Epithelial cell of esophagus (primary cell): ENCODE measurements at regions not wholly inside any gene's neighbourhood (a gene's known extent, or its start where the extent isn't known, plus 50 kb on each side); places are given as distances from the start of the nearest gene placed in this dataset.

Experiments used
- DNase-seq: peaks from one replicate; pipeline ENCODE4 v3.0.0; 2010; ENCODE audit warnings: low read depth
- H3K4me3 ChIP-seq: 2 replicates; pipeline ENCODE4 v1.5.1; 2011; ENCODE audit warnings: mild to moderate bottlenecking, low read length, control low read depth
- TF ChIP-seq, protein P1 (sequence below): IDR thresholded peaks from 2 replicates; pipeline ENCODE4 v1.5.1; 2011; ENCODE audit warnings: low read depth, mild to moderate bottlenecking, low read length, control low read depth, inconsistent platforms; ENCODE audit not compliant: insufficient read depth; ENCODE audit errors: missing control alignments

DNA sequence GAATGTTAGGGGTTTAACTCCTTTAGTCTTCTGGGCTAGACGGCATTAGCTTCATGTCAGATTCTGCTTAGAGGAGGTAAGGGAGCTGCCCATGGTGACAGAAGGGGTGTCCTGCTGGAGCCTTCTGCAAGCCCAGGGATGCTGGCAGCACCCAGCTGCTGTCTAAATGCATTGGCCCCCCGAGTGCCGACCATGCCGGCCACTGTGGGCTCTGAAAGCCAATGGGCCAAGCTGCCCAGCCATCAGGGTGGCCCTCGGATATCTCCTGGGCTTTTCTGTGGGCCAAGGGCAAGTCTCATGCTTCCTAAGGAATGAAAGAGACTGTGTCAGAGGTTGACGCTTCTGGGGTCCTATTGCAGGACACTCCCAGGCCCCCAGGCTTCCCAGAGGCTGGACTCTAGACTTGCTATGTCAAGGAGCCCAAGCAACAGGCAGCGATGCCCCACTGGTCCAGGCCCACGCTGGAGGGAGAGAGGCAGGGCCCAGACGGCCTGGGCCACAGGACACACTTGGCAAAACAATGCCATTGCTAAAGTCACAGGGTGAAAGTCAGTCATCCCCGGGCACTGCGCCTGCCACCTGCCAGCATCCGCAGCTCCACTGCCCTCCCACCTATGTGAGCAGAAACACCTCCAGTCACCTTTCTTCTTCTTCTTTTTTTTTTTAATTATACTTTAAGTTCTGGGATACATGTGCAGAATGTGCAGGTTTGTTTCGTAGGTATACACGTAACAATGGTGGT lies 160.2 kb upstream of the GPR12 start:
- H3K4me3 ChIP-seq = no peak overlapping the region
- TF ChIP-seq, protein P1, sequence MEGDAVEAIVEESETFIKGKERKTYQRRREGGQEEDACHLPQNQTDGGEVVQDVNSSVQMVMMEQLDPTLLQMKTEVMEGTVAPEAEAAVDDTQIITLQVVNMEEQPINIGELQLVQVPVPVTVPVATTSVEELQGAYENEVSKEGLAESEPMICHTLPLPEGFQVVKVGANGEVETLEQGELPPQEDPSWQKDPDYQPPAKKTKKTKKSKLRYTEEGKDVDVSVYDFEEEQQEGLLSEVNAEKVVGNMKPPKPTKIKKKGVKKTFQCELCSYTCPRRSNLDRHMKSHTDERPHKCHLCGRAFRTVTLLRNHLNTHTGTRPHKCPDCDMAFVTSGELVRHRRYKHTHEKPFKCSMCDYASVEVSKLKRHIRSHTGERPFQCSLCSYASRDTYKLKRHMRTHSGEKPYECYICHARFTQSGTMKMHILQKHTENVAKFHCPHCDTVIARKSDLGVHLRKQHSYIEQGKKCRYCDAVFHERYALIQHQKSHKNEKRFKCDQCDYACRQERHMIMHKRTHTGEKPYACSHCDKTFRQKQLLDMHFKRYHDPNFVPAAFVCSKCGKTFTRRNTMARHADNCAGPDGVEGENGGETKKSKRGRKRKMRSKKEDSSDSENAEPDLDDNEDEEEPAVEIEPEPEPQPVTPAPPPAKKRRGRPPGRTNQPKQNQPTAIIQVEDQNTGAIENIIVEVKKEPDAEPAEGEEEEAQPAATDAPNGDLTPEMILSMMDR = no peak
- DNase-seq = no peak

DNA sequence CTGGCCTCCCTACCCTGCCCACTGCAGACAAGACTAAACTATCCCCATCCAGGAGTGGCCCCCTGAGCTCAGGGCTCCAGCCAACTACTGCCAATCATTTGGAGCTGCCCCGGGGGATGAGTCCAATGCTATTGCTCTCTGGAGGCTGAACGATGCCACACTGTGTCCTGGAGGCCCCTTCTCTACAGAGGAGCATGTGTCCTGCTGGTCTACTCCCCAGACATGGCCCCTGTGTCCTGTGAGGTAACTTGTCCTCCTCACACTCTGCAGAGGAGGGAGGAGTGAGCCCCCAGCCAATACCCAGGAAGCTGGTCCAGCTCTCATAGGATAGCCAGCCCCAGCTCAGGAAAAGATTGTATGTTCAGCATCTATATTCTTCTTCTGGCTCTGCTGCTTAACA lies 159.1 kb upstream of the GPR12 start:
- H3K4me3 ChIP-seq = no peak overlapping the region
- TF ChIP-seq, protein P1 = no peak
- no peak for DNase-seq

DNA sequence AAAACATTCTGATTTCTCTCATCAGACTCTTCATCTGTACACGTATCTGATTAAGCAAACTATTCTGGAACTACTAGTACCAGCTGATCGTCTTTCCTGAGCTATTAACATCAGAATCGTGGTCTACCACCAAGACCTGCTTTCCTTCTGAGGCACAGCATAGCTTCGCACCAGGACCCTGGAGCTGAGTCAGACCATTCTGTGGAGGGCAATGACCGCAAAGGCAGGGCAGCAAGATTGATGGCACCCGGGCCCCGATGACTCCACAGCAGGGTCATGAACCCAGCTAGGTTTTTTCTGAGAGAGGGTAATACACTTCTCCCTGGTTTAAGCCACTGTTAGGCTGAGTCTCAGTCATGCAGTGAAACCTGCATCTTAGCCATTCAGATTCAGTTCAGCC lies 158.7 kb upstream of the GPR12 start:
- DNase-seq = no peak
- TF ChIP-seq, protein P1 = no peak

DNA sequence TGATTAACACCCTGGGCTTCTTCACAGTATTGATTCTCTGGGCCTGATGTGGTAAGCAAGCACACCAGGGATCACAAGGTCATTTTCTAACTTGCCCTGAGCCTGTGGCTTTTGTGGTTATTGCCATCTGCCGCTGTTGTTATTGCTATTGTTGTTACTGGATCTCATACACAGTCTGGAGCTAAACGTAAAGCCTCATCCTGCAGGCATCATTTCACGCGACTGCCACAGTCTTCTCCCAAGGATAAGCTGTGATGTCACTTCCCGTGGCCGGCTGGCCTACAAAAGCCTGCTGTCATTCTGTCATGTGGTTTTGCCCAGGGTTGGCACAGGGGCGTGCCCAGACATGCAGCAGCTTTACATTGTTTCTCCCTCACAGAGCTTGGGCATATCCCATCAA lies 154.0 kb upstream of the GPR12 start:
- H3K4me3 ChIP-seq = no peak overlapping the region
- TF ChIP-seq, protein P1 = no peak
- peak; percentile 82 for DNase-seq

More for the DNA sequence above, 158.7 kb upstream of the GPR12 start:
- no peak overlapping the region for H3K4me3 ChIP-seq

DNA sequence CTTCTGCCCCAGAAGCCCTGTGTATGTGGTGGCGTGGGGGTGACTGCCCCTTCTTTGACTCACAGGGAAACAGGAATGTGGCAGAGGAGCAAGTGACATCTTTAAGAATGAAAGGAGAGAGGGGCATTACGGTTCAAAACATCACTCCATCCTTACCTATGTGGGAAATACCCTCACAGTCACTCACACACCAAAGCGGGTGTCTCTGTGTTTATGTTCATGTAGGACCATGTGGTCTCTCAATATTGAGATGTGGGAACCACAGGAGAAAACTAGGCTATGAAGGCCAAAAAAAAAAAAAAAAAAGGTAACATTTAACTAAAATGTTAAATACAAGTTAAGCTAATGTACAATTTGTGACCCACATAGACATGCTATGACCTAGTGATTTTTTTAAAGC lies 153.6 kb upstream of the GPR12 start:
- no peak overlapping the region for H3K4me3 ChIP-seq
- TF ChIP-seq, protein P1 = no peak
- no peak for DNase-seq

DNA sequence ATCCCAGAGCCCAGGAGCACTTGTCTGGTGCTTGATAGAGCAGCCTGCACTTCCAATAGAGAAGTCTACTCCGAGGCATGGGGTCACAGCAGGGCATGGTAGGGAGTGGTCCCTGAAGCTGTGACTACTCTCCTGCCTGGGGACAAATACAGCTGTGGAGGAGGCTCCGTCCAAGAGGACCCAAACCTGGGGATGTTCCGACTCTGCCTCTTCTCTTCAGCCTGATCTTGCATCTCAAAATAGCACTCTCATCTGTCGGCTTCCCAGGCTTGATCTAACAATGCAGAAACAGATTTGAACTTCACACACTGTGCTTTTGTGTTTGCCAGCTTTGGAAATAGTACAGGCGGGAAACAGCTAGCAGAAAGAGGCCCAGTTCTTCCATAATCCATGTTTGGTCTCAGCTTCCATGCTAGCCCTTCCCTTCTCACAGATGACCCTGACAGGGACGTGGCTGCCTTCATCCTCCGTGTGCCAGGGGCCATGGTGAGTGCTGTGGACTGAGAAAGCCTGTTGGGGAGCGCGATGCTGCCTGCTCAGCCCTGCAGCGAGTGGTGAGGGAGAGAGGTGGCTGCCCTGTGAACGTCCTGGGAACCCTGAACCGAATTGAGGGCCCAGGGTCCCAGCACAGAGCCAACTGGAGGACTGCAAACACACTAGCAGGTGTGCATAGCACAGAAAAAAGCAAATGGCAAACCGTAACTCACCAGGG lies 150.3 kb upstream of the GPR12 start:
- TF ChIP-seq, protein P1 = no peak
- H3K4me3 ChIP-seq = no peak overlapping the region
- no peak for DNase-seq
